ENCODE measurements at regions not wholly inside any gene's neighbourhood (a gene's known extent, or its start where the extent isn't known, plus 50 kb on each side); places are given as distances from the start of the nearest gene placed in this dataset.

- TF ChIP-seq CTCF (IDR thresholded peaks at IDR 0.05; ENCODE audit: low read depth, low read length, missing input control) (no peak), GABPA (IDR thresholded peaks at IDR 0.05 in 1 of 2, conservative IDR thresholded peaks at IDR 0.05 in 1 of 2) (no peak), SP1 (IDR thresholded peaks at IDR 0.05) (no peak), REST (IDR thresholded peaks at IDR 0.05) (no peak)
These were observed 93.6 kb downstream of the SCN11A start for GRCh38 chr3:38958026-38958720.
